NCI-H82 (cell line): ENCODE measurements at regions not wholly inside any gene's neighbourhood (a gene's known extent, or its start where the extent isn't known, plus 50 kb on each side); places are given as distances from the start of the nearest gene placed in this dataset.

Experiments
- DNase-seq: peaks from one replicate; lab custom pipeline; 2025; lab: John Stamatoyannopoulos, UW

DNA sequence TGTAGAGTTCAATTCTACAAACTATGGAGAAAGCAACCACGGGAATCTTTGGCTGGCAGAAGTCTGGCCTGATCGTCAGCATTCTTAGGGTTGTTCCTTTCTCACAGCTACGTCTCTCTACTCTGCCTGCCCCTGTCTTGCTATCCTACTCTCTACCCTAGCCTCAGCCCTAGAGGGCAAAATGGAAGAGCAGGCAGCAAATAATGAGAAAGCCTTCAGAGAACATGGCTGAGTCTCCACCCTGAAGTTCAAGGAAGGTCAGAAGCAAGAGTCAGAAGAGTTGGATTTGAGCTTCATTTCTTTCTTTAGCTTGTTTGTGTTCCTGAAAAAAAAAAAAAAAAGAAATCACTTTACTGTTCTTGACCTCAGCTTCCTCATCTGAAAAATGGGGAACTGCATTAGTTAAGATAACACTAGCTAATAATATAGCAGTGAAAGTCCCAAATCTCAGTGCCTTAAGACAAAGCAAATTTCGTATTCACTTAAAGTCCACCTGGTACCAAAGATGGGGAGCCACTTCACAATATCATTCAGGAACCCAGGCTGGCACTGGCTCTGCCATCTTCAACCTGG lies 50.2 kb upstream of the CCND2 start:
- DNase-seq = no peak

DNA sequence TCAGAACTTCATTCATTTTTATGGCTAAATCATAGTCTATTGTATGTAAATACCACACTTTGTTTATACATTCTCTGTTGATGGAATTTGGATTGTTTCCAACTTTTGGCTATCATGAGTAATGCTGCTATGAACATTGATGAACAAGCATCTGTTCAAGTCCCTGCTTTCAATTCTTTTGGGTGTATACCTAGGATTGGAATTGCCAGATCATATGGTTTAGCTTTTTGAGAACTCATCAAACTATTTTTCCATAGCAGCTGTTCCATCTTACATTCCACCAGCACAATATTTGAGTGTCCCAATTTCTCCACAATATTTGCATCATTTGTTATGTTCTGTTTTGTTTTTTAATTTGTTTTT lies 52.3 kb upstream of the CCND2 start:
- DNase-seq = no peak

- no peak for DNase-seq
These were observed 52.9 kb upstream of the CCND2 start for GRCh38 chr12:4220536-4221257.

GRCh38 chr12:4217091-4217490 lies 56.5 kb upstream of the CCND2 start:
- DNase-seq = no peak

DNA sequence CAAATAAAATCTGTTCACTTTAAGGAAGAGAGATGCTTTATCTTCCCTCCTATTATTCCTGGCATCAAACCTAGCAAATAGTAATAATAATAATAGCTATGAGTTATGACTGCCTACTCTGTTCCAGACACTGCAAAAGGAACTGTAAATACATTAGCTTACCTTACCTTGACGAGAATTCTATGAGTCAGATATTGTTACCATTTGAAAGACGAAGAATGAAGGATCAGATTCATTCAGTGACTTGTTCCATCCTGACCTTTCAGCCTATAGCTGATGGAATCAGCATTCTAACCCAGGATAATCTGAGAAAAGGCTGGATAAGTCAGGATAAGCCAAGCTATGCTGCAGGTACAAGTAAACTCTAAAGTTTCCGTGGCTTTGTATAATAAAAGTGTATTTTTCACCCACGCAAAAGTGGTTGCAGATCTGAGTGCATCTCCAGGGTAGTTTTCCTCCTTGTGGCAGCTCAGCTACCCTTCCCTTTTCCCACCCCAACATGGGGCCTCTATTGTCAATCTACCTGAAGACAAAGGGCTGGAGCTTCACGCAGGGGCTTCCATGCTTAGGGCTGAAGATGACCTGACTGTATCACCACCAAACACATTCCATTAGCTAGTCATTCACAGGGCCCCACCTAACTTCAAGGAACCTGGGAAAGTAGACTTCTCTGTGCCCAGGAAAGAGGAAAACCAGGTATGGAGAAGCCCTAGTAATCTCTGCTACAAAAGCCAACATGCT lies 57.2 kb upstream of the CCND2 start:
- DNase-seq = no peak

GRCh38 chr12:4215229-4216186 lies 58.1 kb upstream of the CCND2 start:
- no peak for DNase-seq

- no peak for DNase-seq
These were observed 58.7 kb upstream of the CCND2 start for GRCh38 chr12:4214877-4215228.

DNA sequence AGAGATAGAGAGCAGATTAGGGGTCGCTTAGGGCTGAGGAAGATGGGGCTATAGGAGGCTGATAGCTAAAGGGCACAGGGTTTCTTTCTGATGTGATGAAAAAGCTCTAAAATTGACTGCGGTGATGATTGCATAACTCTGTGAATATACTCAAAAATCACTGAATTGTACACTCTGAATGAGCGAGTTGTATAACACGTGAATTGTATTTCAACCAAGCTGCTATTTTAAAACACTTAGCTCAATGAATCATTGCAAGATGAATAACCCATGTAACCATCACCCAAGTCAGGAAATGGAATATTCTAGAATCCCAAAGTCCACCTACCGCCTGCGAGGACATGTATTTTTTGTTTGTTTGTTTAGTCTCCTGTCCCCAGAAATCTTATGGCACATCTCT lies 60.1 kb upstream of the CCND2 start:
- no peak for DNase-seq

DNA sequence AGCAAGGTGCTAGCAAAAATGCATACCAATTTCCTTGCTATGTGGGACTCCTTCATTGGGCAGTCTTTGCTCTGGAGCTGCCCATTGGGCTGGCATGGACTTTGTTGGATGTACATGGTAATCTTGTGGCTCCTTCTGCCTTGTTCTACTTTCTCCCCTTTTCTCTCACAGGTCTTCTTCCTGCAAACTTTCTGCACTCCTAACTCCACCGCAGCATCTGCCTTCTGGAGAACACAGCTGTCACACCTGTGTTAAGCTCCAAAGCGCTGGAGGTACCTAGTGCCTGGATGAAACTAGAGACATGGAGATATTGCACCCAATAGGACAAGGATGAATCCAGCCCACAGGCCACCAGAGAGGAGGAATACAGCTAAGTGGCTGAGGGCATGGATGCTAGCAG lies 60.7 kb upstream of the CCND2 start:
- DNase-seq = no peak

GRCh38 chr12:4211372-4211771 lies 62.2 kb upstream of the CCND2 start:
- DNase-seq = no peak

GRCh38 chr12:4210183-4210582 lies 63.4 kb upstream of the CCND2 start:
- no peak for DNase-seq

DNA sequence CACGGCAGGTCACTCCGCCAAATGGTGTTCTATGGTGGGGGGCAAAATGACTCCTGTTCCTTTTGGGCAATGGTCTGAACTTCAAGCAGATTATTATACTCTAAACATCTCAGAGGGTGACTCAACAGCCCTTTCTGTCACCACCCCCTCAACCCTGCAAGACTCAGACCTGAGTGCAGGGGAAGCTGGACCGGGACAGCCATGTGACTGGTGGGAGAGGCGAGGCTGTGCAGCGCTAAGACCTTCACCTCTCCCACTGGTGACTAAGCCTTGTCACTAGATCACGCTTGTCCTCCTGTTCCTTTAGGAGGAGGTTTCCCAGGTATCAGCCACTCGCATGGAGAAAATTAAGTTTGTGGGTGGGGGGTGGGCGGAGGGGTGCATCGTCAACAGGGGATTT lies 67.1 kb upstream of the CCND2 start:
- no peak for DNase-seq

DNA sequence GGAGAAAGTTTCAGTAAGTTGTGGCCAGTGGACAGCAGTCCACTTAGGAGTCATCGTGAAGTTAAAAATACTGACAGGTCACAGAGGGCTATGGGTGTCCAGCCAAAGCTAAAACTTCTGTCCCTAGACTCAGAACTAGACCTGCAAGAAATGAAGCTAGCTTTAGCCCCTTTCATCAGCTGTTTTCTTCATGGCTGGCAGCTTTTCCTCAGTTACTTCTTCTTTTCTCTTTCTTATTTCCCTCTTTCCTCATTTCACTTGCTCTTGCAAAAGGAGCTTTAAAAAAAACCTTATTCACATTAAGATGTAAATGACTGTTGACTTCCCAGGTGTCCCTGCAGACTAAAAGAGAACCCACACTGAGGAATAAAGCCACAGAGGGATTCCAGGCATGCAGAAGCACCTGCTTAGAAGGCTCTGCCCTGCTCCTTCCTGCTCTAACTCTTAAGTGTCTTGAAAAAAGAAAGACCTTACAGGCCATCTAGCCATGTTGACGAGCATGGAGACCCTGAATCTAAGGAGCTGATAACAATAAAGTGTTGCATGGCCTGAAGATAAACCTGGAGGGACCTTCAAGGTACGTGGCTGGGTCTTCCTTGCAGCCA lies 69.7 kb upstream of the CCND2 start:
- DNase-seq = no peak

GRCh38 chr12:4202918-4203317 lies 70.6 kb upstream of the CCND2 start:
- no peak for DNase-seq

GRCh38 chr12:4202487-4202886 lies 71.1 kb upstream of the CCND2 start:
- no peak for DNase-seq

- no peak for DNase-seq
These were observed 72.0 kb upstream of the CCND2 start for GRCh38 chr12:4201333-4202100.

GRCh38 chr12:4197922-4198763 lies 75.4 kb upstream of the CCND2 start:
- no peak for DNase-seq

- DNase-seq = no peak
These were observed 76.6 kb upstream of the CCND2 start for GRCh38 chr12:4196805-4197420.

- no peak for DNase-seq
These were observed 78.9 kb upstream of the CCND2 start for GRCh38 chr12:4194668-4195067.

DNA sequence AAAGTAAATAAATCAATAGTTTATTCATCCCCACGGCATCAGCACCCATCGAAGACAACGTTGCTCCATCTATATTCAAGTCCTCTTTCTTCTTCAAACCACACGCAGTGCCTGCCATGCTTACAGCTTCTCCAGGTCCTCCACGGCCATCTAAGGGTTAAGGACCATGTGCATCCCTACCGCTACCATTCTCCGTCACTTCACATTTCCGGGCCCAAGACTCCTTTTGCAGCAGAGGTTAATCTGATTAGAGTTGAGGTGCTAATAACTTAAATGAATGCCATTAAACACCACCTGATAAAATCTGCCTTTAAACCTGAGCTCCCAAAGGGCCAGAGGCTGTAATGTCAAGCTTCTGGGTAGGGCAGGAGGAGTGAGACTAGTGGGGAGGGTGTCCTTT lies 79.7 kb upstream of the CCND2 start:
- DNase-seq = peak; percentile 74
